Esophagus (tissue), 2 donors: ENCODE measurements at regions not wholly inside any gene's neighbourhood (a gene's known extent, or its start where the extent isn't known, plus 50 kb on each side); places are given as distances from the start of the nearest gene placed in this dataset.

Experiments
- H3K27ac ChIP-seq, 2 donors: one replicate each; pipeline ENCODE4 v1.5.1; 2013; ENCODE audit warnings: low read depth in 2 of 2, mild to moderate bottlenecking in 2 of 2, inconsistent platforms in 1 of 2, low read length in 1 of 2, moderate library complexity in 1 of 2
- H3K27me3 ChIP-seq, 2 donors: one replicate each; pipeline ENCODE4 v1.6.1; 2013; ENCODE audit warnings: low read length in 2 of 2, control low read depth in 1 of 2, mild to moderate bottlenecking in 1 of 2; ENCODE audit not compliant: insufficient read depth in 2 of 2, control insufficient read depth in 1 of 2
- H3K36me3 ChIP-seq, 2 donors: one replicate each; pipeline ENCODE4 v1.6.1; 2013; ENCODE audit warnings: low read length in 1 of 2; ENCODE audit not compliant: control insufficient read depth in 2 of 2, insufficient read depth in 2 of 2
- H3K4me1 ChIP-seq, 2 donors: one replicate each; pipeline ENCODE4 v1.6.1; 2013; ENCODE audit warnings: low read length in 1 of 2; ENCODE audit not compliant: control insufficient read depth in 2 of 2, insufficient read depth in 2 of 2
- H3K4me3 ChIP-seq, 2 donors: one replicate each; pipeline ENCODE4 v1.5.1; 2013; ENCODE audit warnings: low read length in 2 of 2, mild to moderate bottlenecking in 2 of 2, low read depth in 1 of 2, moderate library complexity in 1 of 2
- H3K9me3 ChIP-seq, 2 donors: one replicate each; pipeline ENCODE4 v1.6.1; 2013; ENCODE audit warnings: mild to moderate bottlenecking in 2 of 2, low read depth in 1 of 2, low read length in 1 of 2, moderate library complexity in 1 of 2; ENCODE audit not compliant: control insufficient read depth in 2 of 2, insufficient read depth in 1 of 2
- WGBS, 2 donors: extraction: QIAGEN DNeasy Blood & Tissue Kit; methylation state at CpG; one replicate each; pipeline ENCODE4 v1.1.7; 2013; 5-methylcytosine and 5-hydroxymethylcytosine counted together
- donor health status: healthy with polysubstance abuse.
- donor health status: Bipolar disorder and iron deficiency.

DNA sequence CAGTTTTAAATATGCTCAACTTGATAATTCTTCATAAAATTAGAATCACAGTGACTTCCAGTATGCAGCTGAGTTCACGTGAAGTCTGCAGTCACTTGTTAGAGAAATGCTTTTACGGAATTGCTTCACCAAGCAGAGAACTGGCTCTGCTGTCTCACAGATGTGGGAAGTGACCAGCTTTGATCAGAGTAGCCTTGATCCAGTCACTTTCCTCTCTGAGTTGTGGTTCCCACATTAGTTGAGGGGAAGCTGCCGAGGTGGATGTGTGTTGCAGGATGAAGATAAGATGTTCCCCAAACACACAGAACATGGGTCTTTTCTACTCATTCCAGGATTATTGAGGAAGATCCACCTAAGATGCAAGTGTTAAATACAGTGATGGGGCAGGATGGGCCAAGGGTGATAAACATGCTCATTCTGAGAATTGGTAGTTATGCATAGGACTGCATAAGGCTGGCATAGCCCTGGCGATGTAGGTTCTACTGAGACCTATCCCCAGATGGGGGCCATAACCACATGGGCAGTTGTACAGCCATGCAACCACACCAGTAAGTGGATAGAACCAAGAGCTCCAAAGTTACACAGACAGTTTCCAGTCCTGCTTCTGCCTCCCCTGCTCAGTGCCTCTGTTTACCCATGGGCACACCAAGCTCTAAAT lies 168.9 kb upstream of the MAF start:
- 62 to 64% methylated on average over 4 of the region's 4 CpGs for WGBS, 2 donors
- Histone ChIP-seq H3K4me3 (no peak overlapping the region), H3K27ac (peak overlapping the region; percentile 91 to 94), H3K9me3 (no peaks in the 10 kb centered on the region), H3K4me1 (peaks cover 0 to 8% of the 10 kb centered on the region in 2 donors), H3K36me3 (no peaks in the 10 kb centered on the region), H3K27me3 (no peaks in the 10 kb centered on the region)

DNA sequence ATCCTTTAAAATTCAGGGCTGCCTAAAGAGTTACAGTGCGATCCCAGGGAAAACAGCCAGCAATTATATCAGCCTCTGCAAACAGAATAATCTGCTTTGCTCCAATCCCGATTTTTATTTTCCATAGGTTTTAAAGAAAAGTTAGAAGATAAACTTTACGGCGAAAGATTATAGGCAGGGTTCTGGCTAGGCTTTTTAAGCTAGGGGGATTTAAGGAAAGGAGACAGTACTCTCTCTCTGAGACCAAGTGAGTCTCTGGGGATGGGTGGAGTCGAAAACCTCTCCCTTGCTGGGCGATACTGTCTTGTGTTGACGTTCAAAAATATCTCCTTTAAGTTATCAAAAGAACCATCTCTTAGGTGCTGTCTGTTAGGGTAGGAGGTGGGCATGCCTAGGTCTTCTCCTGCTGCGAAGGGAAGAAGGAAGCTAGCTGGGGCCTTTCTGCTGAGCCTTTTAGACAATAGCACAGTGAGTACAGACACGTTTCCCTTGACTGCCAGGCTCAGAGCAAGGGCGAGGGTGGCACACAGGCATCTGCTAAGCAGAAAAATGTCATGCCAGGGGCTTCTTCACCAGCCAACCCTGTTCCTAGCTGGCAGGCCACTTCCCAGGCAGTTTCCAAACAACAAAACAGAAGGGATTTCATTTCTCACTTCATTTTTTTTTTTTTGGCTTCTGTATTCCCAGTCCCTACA lies 167.9 kb upstream of the MAF start:
- H3K4me3 ChIP-seq: peak overlapping the region in 1 of 2 donors; percentile 44
- 22 to 24% methylated on average over 10 of the region's 10 CpGs for WGBS, 2 donors
- no peaks in the 10 kb centered on the region for H3K36me3 ChIP-seq

DNA sequence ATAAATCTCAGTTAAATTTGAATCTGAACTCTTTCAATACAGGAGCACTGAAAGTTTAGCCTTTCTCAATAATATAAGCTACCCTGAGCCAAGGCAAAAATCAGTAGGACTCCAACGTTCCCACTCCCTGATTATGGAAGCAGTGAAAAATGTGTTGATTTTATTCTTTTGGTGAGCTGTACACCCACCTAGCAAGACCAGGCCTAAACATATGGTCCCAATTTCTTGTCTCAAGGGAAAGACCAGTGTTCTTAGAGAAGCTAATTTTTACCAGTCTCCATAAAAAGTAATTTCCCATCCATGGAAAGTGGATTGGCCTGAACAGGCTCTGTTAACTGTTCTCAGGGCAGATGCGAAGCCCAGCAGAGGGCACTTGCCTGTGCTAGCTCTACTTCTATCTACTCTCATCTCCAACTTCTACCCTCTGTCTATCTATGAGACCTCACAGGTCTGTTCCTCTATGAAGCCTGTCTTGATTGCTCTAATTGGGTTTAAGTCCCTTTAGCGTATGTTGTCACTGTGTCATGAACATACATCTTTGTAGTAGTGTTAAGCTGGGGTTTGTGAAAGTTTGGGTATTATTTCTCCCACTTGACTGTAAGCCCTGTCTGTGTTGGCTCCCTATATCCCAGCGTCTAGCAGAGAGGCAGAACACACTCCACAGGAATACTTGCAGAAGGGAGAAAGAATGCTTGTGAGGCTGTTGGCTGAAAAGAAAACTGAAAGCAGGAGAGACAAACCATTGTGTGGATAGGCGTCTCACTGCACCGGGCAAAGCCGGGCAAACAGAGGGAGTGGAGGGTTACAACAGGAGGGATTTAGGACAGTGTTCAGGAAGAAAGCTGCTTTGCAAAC lies 167.1 kb upstream of the MAF start:
- H3K4me1 ChIP-seq: peaks cover 0 to 8% of the 10 kb centered on the region in 2 donors
- no peaks in the 10 kb centered on the region for H3K9me3 ChIP-seq
- peak overlapping the region; percentile 89 to 91 for H3K27ac ChIP-seq
- WGBS, 2 donors: 30 to 35% methylated on average over 7 of the region's 7 CpGs
- H3K27me3 ChIP-seq: no peaks in the 10 kb centered on the region
- H3K4me3 ChIP-seq: peak overlapping the region in 1 of 2 donors; percentile 44
- H3K36me3 ChIP-seq: no peaks in the 10 kb centered on the region

More for the DNA sequence above, 167.9 kb upstream of the MAF start:
- Histone ChIP-seq H3K27ac (peak overlapping the region; percentile 91 to 96), H3K9me3 (no peaks in the 10 kb centered on the region), H3K27me3 (no peaks in the 10 kb centered on the region), H3K4me1 (peaks cover 0 to 8% of the 10 kb centered on the region in 2 donors)

- Histone ChIP-seq H3K4me1 (peaks cover 0 to 8% of the 10 kb centered on the region in 2 donors), H3K9me3 (no peaks in the 10 kb centered on the region), H3K4me3 (no peak overlapping the region), H3K27ac (no peak overlapping the region), H3K27me3 (no peaks in the 10 kb centered on the region), H3K36me3 (no peaks in the 10 kb centered on the region)
- 69 to 84% methylated on average over 2 of the region's 2 CpGs for WGBS, 2 donors
These were observed 165.4 kb upstream of the MAF start for GRCh38 chr16:79765901-79766394.

DNA sequence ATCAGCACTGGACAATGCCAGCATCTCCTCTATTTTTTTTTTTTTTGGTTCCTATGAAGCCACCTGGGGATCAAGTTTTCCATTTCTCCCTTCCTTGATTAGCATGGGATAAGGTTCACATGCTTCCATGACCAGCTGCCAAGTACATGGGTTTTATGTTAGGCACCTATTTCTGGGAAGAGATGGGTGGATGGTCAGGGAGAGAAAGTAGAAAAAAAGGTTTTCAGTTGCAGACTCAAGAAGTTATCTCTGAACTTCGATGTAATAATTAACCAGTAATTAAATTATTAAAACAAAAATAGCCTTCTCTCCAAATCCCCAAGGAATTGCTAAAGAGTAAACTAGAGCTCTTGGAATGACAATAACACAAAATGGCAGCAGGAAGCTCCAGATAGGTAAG lies 164.9 kb upstream of the MAF start:
- WGBS, 2 donors: 70 to 86% methylated on average over 1 of the region's 1 CpG

DNA sequence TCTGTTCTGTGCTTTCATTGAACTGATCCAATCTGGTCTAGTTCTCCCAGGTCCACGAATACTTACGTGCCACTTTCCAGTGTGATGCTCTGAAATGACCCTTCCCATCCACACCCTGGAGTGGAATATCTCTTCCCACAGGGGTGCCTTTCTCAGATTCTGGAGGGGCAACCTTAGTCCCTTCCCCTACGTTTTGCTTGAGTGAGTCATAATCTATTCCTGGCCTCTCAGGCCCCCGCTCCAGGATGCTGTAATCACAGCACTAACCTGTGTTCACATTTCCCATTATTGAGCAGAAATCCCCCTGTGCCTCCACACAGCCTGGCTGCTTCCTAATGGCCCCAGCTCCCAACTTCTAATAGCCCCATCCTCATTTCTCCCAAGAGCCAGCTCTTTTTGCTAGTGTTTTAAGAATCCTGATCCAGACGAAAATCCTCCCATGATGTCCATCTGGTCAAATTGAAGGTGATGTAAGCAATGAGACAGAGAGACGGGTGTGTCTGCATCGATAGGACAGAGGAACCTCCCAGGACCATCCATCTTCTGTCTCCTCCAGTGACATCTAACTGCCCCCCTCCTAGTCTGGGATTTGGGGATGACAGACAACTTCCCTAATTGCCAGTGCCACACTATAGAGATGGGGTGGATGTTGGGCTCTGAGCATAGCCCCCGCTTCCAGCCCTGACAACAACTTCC lies 164.0 kb upstream of the MAF start:
- Histone ChIP-seq H3K27me3 (no peaks in the 10 kb centered on the region), H3K27ac (no peak overlapping the region), H3K4me3 (no peak overlapping the region), H3K9me3 (no peaks in the 10 kb centered on the region), H3K36me3 (no peaks in the 10 kb centered on the region), H3K4me1 (peaks cover 0 to 4% of the 10 kb centered on the region in 2 donors)
- WGBS, 2 donors: 72 to 73% methylated on average over 8 of the region's 8 CpGs

More for the DNA sequence above, 164.9 kb upstream of the MAF start:
- H3K36me3 ChIP-seq: no peaks in the 10 kb centered on the region
- no peaks in the 10 kb centered on the region for H3K27me3 ChIP-seq
- H3K4me1 ChIP-seq: peaks cover 0 to 8% of the 10 kb centered on the region in 2 donors
- no peak overlapping the region for H3K4me3 ChIP-seq
- no peaks in the 10 kb centered on the region for H3K9me3 ChIP-seq
- H3K27ac ChIP-seq: no peak overlapping the region

GRCh38 chr16:79762217-79762616 lies 161.7 kb upstream of the MAF start:
- no peaks in the 10 kb centered on the region for H3K9me3 ChIP-seq
- H3K4me3 ChIP-seq: no peak overlapping the region
- no peak overlapping the region for H3K27ac ChIP-seq
- 93 to 98% methylated on average over 3 of the region's 3 CpGs for WGBS, 2 donors
- H3K4me1 ChIP-seq: peaks cover 0 to 2% of the 10 kb centered on the region in 2 donors
- no peaks in the 10 kb centered on the region for H3K36me3 ChIP-seq
- H3K27me3 ChIP-seq: no peaks in the 10 kb centered on the region

DNA sequence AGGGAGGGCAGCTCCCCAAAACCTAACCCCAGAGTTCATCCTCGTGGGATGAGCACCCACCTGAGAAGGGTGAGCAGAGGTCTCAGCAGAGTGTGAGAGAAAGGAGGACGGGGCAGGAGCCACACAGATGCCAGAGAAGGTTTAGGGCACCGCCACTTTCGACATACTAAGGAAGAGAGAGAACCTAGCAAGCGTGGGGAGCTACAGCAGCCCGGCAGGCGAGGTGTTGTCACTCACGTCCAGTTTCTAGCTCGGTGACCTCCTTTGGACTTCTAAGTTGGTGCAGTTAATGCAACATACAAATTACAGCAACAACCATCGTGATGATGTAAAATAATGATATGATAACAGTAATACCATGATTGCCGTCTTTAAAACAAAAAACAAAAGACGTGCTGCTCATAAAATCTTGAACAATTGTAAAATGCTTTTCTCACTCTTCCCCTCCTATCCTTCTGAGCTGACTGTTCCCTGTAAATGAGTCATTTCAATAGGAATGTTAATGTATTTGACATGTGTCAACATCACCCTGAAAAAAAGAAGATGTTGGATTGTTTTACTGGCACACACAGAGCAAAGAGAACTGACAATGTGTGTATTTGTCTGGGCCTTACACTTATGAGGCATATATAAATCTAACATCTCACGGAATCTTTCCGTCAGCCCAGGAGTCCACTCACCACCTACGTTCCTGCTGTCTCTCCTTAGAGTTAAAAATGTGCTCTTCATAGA lies 158.2 kb upstream of the MAF start:
- 62 to 67% methylated on average over 15 of the region's 15 CpGs for WGBS, 2 donors
- Histone ChIP-seq H3K27ac (peak overlapping the region; percentile 40 to 59), H3K36me3 (no peaks in the 10 kb centered on the region), H3K9me3 (no peaks in the 10 kb centered on the region), H3K4me3 (no peak overlapping the region), H3K27me3 (no peaks in the 10 kb centered on the region), H3K4me1 (peaks cover 2 to 4% of the 10 kb centered on the region in 2 donors)
